Keratinocyte (primary cell): ENCODE measurements at regions not wholly inside any gene's neighbourhood (a gene's known extent, or its start where the extent isn't known, plus 50 kb on each side); places are given as distances from the start of the nearest gene placed in this dataset.

ENCODE experiments used
- DNase-seq: peaks from one replicate; pipeline ENCODE4 v3.0.0-alpha.2; 2011; ENCODE audit warnings: low read depth, missing footprints, low spot score
- FAIRE-seq: peaks from 2 replicates; lab custom pipeline; 2011; peaks lifted over from hg19 to GRCh38; lab: Jason Lieb, UNC
- H2AFZ ChIP-seq: 2 replicates; pipeline ENCODE4 v1.6.0; 2012; ENCODE audit warnings: low read length, control low read depth, inconsistent platforms; ENCODE audit not compliant: control insufficient read depth
- H3K27ac ChIP-seq: 2 replicates; pipeline ENCODE4 v1.5.1; 2011; ENCODE audit warnings: low read length; ENCODE audit not compliant: control insufficient read depth, insufficient read depth
- H3K27me3 ChIP-seq: 3 replicates; pipeline ENCODE4 v1.6.0; 2011; ENCODE audit warnings: low read length; ENCODE audit not compliant: control insufficient read depth, insufficient read depth; ENCODE audit errors: extremely low read depth
- H3K36me3 ChIP-seq, 2 experiments: 2 replicates in 1 of 2; 3 replicates in 1 of 2; pipeline ENCODE4 v1.5.1; 2011; ENCODE audit warnings: low read length in 2 of 2, mild to moderate bottlenecking in 1 of 2; ENCODE audit not compliant: control insufficient read depth in 2 of 2, insufficient read depth in 2 of 2; ENCODE audit errors: extremely low read depth in 1 of 2
- H3K4me1 ChIP-seq: 3 replicates; pipeline ENCODE4 v1.5.1; 2011; ENCODE audit warnings: low read length; ENCODE audit not compliant: control insufficient read depth, insufficient read depth; ENCODE audit errors: extremely low read depth
- H3K4me2 ChIP-seq: 3 replicates; pipeline ENCODE4 v1.6.0; 2011; ENCODE audit warnings: low read depth, low read length; ENCODE audit not compliant: control insufficient read depth, insufficient read depth; ENCODE audit errors: extremely low read depth
- H3K4me3 ChIP-seq, 3 experiments: fragments of 200-600 bp in 1 of 3; sonication (generic) in 1 of 3; 2 replicates in 2 of 3; 3 replicates in 1 of 3; pipeline ENCODE4 v1.5.1; 2011 to 2016; ENCODE audit warnings: low read length in 3 of 3, mild to moderate bottlenecking in 3 of 3, control low read depth in 2 of 3, inconsistent platforms in 1 of 3, low read depth in 1 of 3, mixed read lengths in 1 of 3, mixed run types in 1 of 3, moderate library complexity in 1 of 3; ENCODE audit not compliant: control insufficient read depth in 2 of 3, insufficient read depth in 2 of 3; ENCODE audit errors: extremely low read depth in 1 of 3
- H3K79me2 ChIP-seq: 2 replicates; pipeline ENCODE4 v1.6.0; 2012; ENCODE audit warnings: low read length; ENCODE audit not compliant: control insufficient read depth, insufficient read depth
- H3K9ac ChIP-seq: 3 replicates; pipeline ENCODE4 v1.6.0; 2011; ENCODE audit warnings: low read length; ENCODE audit not compliant: control insufficient read depth, insufficient read depth; ENCODE audit errors: extremely low read depth
- H3K9me1 ChIP-seq: 3 replicates; pipeline ENCODE4 v1.6.0; 2011; ENCODE audit warnings: low read length; ENCODE audit not compliant: control insufficient read depth, insufficient read depth; ENCODE audit errors: extremely low read depth
- H3K9me3 ChIP-seq: 2 replicates; pipeline ENCODE4 v1.5.1; 2012; ENCODE audit warnings: low read depth, low read length; ENCODE audit not compliant: control insufficient read depth
- H4K20me1 ChIP-seq: 3 replicates; pipeline ENCODE4 v1.6.0; 2011; ENCODE audit warnings: low read length; ENCODE audit not compliant: control insufficient read depth, insufficient read depth; ENCODE audit errors: extremely low read depth
- EZH2 ChIP-seq: IDR thresholded peaks from one replicate; pipeline ENCODE4 v1.6.1; 2012; ENCODE audit warnings: inconsistent platforms, mild to moderate bottlenecking, low read length, moderate library complexity
- dilution Hi-C: fragments of 300-500 bp; cut with MboI; formaldehyde crosslinking; loops from one replicate; pipeline ENCODE4 v1.7.0; 2020; ENCODE audit warnings: low sequenced_read_pairs; ENCODE audit not compliant: extremely low pct_ligation_motif_present
- TF ChIP-seq, protein P1 (sequence below), 3 experiments: IDR thresholded peaks in 1 of 3; conservative IDR thresholded peaks in 1 of 3; optimal IDR thresholded peaks in 1 of 3; 2 replicates in 2 of 3; 3 replicates in 1 of 3; pipeline versions ENCODE3 to v1.5.1; 2011; ENCODE audit warnings: low read length in 3 of 3, mild to moderate bottlenecking in 3 of 3, moderate library complexity in 2 of 3, control low read depth in 1 of 3, inconsistent platforms in 1 of 3; ENCODE audit not compliant: insufficient read depth in 2 of 3; ENCODE audit errors: extremely low read depth in 1 of 3

- no peak for DNase-seq
These were observed 239.0 kb downstream of the PCDH18 start for GRCh38 chr4:137293281-137293680.

GRCh38 chr4:137283737-137284136, 248.6 kb downstream of the PCDH18 start:
- Histone ChIP-seq H3K4me3 (no peak overlapping the region), H3K9me1 (no peaks in the 10 kb centered on the region), H3K9me3 (no peaks in the 10 kb centered on the region), H2AFZ (no peak overlapping the region), H3K27ac (no peak overlapping the region), H3K36me3 (no peaks in the 10 kb centered on the region), H4K20me1 (no peaks in the 10 kb centered on the region), H3K4me2 (no peak overlapping the region), H3K9ac (no peak overlapping the region), H3K27me3 (no peaks in the 10 kb centered on the region), H3K79me2 (no peaks in the 10 kb centered on the region), H3K4me1 (no peaks in the 10 kb centered on the region)
- TF ChIP-seq EZH2, result no peak
- TF ChIP-seq, protein P1, sequence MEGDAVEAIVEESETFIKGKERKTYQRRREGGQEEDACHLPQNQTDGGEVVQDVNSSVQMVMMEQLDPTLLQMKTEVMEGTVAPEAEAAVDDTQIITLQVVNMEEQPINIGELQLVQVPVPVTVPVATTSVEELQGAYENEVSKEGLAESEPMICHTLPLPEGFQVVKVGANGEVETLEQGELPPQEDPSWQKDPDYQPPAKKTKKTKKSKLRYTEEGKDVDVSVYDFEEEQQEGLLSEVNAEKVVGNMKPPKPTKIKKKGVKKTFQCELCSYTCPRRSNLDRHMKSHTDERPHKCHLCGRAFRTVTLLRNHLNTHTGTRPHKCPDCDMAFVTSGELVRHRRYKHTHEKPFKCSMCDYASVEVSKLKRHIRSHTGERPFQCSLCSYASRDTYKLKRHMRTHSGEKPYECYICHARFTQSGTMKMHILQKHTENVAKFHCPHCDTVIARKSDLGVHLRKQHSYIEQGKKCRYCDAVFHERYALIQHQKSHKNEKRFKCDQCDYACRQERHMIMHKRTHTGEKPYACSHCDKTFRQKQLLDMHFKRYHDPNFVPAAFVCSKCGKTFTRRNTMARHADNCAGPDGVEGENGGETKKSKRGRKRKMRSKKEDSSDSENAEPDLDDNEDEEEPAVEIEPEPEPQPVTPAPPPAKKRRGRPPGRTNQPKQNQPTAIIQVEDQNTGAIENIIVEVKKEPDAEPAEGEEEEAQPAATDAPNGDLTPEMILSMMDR (optimal IDR thresholded peaks at IDR 0.05 in 1 of 3, IDR thresholded peaks at IDR 0.05 in 1 of 3, conservative IDR thresholded peaks at IDR 0.05 in 1 of 3; ENCODE audit: extremely low read depth in 1 of 3, insufficient read depth in 2 of 3, low read length in 3 of 3), result peak in 1 of 3 experiments; percentile 22
- dilution Hi-C loops, result no loop called here
- no peak for DNase-seq
- no peak for FAIRE-seq

More at GRCh38 chr4:137293281-137293680, 239.0 kb downstream of the PCDH18 start:
- H3K4me2 ChIP-seq, result no peak overlapping the region
- no peaks in the 10 kb centered on the region for H3K9me3 ChIP-seq
- dilution Hi-C loops, result no loop called here
- no peaks in the 10 kb centered on the region for H4K20me1 ChIP-seq
- H3K4me1 ChIP-seq, result no peaks in the 10 kb centered on the region
- H3K27ac ChIP-seq, result no peak overlapping the region
- no peak overlapping the region for H2AFZ ChIP-seq
- no peak for FAIRE-seq
- H3K27me3 ChIP-seq, result no peaks in the 10 kb centered on the region
- no peaks in the 10 kb centered on the region for H3K79me2 ChIP-seq
- H3K9me1 ChIP-seq, result no peaks in the 10 kb centered on the region
- no peak overlapping the region for H3K4me3 ChIP-seq
- TF ChIP-seq, protein P1 (optimal IDR thresholded peaks at IDR 0.05 in 1 of 3, IDR thresholded peaks at IDR 0.05 in 1 of 3, conservative IDR thresholded peaks at IDR 0.05 in 1 of 3; ENCODE audit: extremely low read depth in 1 of 3, insufficient read depth in 2 of 3, low read length in 3 of 3), result no peak
- no peak for TF ChIP-seq EZH2
- no peaks in the 10 kb centered on the region for H3K36me3 ChIP-seq
- no peak overlapping the region for H3K9ac ChIP-seq
